HG03571 (cell line): ENCODE measurements at regions not wholly inside any gene's neighbourhood (a gene's known extent, or its start where the extent isn't known, plus 50 kb on each side); places are given as distances from the start of the nearest gene placed in this dataset.

ENCODE experiments used
- ATAC-seq: cut with Tn5 transposase; IDR thresholded peaks from one replicate; pipeline ENCODE4 v1.9.1; 2021; ENCODE audit not compliant: unreplicated experiment

DNA sequence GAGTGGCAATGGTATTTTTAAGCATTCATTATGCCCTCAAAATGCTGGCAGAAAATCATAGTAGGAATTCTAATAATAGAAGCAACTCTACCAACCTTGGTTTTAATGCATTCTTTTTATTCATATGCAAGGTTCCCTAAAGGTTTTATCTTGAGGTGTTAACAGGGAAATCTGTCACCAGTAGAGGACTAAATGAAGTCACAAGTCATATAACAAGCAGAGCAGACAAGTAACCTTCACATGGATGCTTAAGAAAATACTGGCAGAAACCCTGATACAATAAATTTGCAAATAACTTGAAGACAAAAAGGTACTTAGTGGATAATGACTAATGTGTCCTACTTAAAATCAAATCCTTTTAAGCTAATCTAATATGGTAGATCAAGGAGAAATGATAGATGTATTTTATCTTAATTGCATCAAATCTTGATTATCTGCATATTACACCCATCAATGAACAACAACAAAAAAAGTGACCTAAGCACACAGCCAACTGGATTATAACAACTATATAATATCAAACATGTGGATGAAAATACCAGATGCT is 73.3 kb downstream of the RFC3 start:
- ATAC-seq = no peak

DNA sequence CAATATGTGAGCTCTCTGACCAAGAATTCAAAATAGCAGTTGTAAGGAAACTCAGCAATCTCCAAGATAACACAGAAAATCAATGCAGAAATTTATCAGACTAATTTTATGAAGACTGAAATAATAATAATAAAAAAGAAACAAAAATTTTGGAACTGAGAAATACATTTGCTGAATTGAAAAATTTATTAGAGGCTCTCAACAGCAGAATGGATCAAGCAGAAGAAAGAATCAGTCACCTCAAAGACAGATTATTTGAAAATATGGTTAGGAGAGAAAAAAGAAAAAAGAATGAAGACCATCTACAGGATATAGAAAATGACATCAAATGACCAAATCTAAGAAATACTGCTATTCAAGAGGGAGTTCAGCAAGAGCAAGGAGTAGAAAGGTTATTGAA is 75.6 kb downstream of the RFC3 start:
- no peak for ATAC-seq

DNA sequence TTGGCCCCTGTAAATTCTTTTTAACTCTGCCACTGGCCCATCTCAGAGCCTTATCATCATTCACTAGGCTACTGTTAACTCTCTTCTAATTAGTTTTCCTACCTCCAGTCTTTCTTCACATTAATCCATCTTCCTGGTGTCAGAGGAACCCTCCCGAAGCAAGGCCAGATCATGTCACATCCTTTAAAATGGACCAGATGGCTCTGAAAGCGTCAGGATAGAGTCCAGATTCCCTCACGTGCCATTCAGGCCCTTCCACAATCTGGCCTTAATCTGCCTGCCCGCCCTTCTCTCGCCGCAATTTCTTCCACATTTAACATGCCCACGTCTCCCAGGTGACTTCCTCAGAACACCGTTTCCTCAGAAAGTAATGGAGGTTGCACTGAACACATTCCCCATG is 86.5 kb downstream of the RFC3 start:
- ATAC-seq = no peak

DNA sequence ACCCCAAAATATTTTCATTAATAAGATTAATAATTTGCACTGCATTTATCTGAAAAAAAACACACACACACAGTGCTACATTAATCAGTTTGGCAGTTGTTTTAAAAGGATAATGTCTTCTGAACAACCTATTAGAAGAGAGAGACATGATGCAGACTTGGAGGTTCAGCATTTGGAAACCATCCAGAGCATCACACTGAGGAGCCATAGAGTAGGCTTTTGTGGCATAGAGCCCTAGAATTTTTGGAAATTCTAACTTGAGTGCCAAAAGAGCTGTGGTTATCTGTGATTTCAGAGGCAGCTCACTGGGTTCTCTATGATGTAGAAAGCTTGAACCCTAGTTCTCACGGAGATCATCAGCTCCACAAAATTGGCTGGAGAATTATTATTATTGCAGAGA is 90.2 kb downstream of the RFC3 start:
- no peak for ATAC-seq

DNA sequence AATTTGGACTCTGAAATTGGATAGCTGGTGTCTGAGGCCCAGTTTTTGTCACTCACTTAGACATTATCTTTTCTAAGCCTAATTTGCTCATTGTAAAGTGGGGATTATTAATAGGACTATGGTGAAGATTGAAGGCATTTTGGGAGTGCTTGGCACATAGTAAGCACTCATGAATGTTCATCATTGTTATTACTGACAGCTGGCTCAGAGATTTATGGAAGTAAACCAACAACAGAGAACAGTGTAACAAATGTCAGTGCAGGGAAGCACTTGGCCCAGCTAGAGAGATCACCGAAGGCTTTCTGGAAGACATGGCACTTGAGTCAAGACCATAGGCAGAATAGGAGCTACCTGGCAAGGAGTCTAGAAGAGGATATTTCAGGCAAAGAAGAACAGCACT is 92.3 kb downstream of the RFC3 start:
- no peak for ATAC-seq

DNA sequence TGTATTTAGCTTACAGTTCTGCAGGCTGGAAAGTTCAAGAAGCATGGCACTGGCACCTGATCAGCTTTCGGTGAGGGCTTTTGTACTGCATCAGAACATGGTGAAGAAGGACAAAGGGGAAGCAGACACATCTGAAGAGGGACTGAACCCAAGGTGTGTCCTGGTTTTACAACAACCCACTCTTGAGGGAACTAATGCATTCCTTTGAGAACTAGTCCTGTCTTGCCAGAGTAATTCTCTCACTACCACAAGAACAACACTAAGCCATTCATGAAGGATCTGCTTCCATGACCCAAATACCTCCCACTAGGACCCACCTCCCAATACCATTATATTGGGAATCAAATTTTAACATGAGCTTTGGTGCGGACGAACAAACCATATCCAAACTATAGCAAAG is 93.6 kb downstream of the RFC3 start:
- ATAC-seq = no peak

DNA sequence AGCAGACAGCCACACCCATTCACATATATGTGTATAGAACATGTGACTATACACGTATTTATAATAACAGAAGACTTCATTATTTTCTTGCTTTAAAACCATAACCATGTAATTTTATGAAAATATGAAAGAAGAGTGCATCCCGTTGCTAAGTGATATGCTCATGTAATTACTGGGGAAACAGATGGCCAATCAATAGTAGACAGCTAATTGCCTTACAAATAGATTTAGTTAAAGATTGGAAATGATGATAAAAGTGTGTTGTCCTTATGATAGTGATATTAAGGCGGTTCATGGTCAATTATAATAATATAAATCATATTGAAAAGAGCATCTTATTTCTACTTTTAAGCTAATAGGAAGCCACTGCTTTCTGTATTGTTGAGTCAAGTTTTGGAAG is 95.9 kb downstream of the RFC3 start:
- no peak for ATAC-seq

DNA sequence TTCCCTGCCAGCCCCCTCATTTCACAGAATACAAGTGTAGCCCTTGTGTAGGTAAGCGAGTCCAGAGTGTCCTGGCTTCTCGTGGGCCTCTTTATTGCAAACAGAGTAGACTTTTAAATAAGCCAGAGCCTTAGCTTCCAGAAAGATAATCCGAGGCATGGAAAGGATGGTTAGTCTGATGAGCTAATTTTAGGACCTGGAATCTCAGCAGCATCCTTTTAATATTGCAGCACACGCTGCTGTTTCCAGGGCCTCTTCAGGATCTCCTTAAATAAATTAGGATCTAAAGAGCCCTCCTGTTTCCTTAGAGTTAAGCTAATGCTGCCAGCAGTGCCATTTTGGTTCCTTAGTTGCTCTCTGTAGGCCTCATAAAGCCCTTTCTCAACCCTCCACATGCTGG is 99.2 kb downstream of the RFC3 start:
- no peak for ATAC-seq

DNA sequence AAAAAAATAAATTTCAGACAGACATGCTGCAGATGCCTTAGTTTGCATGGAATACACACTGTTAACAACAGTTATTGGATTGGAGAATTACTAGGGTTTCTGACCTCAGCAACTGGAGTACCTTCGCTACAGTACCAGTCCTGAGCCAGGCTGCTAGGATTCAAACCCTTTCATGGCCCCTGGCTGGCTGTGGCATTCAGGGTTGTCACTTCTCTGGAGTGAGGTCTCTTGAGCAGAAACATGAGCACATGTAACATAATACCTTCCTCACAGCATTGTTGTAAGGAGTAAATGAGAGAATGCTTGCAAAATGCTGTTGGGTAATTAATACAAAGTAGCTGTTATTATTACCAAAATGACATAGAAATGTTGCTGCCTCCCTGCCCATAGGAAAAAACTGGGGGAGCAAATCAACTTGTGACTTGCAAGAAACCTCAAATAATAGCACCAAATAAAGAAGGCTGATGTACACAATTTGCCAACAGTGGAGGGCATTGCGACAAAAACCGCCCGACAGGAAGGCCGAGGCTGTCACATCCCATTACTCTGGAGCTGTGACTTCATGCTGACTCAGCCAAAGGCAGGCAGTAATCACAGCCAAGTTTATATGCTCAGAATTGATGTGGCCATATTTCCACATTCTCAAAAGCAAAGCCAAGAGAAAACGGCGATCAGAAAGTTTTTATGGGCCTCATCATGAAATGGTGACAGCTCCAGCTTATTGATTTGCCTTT is 100.4 kb downstream of the RFC3 start:
- no peak for ATAC-seq

DNA sequence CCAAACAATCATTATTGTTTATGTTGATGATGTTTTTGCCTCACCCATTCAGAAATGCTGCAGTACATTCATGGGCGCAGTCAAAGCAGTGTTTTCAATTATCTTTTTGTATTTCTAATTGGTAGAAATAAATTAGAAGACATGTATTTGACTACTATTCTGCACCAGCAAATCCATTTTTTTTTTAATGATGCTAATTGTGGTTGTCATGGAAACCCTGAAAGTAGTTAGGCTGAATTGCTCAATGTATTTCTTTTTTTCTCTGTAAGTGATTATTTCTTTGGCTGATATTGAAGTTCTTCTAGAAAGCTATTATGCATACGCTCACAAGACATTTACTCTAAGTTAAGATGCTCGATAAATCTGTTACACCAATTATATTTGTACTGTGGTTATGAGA is 101.2 kb downstream of the RFC3 start:
- ATAC-seq = no peak

DNA sequence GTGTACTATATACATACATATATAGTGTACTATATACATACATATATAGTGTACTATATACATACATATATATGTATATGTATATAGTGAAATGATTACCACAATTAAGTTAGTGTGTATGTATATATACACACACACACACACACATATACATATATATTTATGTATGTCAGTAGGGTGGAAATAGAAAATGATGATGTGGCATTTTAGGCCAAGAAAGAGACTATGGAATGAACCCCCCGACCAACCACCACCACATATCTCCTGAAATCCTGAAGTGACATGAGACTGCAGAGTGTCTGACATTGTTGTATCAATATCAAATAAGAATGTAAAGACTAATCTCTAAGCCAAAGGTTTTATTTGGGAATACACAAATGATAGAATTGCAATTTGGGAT is 107.6 kb downstream of the RFC3 start:
- no peak for ATAC-seq

DNA sequence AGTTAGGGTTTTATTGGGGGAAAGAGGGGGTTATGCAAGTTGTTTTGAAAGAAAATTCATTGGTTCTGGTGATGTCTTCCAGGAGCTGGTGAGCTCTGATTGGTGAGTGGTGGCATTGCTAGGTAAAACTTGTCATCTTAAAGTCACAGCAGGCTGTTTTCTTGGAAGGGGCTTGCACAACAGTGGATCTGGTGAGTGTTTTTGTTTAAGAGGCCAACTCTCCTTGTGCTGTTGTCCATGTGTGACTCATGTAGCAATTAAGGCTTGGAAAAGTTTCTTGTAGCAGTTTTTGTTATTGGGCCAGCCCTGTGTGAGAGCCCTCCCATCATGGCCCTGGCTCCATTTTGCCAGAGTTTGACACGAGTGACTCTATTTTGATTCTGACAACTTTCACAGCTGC is 109.4 kb downstream of the RFC3 start:
- ATAC-seq = no peak

DNA sequence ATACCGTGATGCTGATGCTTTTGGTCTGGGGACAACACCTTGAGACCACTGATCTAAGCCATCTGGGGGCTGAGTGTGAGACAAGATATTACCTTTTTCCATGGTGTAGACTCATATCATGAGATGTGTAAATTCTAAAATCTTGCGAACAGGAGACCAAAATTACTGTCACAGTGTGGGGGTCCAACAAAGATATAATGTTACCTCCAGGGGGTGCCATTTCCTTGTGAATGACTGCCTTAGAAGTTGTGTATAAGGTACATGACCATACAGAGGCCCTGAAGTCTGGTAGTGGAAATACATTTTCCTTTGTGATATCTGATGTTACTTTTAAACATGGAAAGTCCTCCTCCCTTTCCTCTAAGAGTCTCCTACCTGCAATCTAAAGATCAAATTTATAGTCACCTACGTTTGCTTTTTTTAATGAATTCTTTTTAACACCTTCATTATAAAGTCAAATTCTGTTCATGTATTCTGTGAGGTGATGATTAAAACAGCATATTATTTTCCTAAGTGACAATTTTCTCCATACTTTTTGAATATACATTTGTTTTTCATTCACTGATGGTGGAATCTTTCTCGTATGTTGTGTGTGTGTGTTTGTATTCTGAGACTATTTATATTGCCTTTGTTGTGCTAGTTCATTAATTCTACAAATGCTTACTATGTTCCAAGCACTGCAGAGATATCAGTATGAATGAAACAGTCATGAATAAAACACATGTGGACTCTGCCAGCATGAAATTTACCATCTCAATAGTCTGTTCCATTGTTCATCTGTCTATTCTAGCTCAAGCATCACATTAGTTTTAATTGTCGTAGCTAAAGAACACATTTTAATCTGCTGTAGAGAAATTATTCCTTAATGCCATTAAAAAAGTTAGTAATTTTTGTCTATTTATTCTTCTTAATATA is 113.7 kb downstream of the RFC3 start:
- ATAC-seq = peak; percentile 56

DNA sequence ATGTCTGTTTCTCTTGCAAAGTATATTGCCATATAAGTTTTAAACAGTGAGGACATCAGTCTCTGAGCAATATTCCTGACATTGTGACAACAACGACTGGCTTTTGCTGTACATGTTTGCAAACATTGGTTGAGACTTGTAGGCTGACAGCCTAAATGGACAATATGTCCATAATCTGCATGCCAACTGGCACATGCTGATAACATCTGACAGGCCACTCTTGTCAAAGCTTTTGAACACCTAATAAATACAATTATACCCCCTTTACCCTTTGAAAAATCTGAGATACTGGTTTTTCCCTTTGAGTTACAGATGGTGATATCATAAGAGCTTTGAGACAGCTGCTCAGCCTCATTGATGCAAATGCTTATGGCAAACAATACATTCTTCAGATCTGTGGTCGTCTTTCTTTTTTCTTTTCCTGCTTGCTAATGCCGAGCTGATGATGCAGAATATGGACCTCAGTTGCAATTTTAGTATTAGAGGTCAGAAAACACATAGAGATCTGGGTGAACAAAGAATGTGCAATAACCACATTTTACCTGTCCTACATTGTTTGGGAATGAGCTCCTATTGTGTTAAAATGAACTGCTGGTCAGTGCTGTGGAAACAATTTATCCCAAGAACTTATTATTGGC is 114.9 kb downstream of the RFC3 start:
- no peak for ATAC-seq

DNA sequence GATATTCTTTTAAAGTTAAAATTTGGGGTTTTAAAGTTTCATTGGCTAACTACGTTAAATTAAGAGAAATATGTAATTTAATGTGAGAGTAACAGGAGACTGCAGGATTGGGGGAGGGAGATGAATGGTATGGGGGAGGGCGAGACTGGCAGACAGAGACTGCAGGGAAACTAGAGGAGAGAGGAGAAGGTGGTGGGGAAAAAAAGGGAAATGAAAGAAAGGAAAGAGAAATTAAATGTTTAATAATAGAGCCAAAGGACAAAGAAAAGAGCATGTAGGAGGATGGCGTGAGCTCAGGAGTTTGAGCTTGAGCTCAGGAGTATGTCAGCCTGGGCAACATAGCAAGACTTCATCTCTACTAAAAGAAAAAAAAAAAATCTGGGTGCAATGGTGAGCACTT is 115.9 kb downstream of the RFC3 start:
- ATAC-seq = no peak

DNA sequence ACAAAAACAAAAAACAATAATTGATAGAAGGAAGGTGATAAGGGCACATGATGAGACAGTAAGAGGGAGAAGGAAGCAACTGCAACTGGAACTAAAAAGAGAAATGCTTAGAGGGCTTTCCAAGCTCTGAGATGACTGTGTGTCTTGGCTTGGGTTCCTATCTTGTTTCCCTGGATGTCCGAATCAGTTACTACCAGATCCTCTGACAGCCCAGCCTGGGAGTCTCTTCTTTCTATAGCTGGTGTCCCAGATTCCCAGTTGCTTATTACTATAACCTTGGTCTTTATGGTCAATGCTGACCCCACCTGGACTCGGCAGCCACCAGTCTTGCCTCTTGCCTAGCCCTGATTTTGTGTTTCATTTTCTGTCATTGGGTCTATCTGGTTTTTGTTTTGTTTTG is 116.4 kb downstream of the RFC3 start:
- no peak for ATAC-seq

DNA sequence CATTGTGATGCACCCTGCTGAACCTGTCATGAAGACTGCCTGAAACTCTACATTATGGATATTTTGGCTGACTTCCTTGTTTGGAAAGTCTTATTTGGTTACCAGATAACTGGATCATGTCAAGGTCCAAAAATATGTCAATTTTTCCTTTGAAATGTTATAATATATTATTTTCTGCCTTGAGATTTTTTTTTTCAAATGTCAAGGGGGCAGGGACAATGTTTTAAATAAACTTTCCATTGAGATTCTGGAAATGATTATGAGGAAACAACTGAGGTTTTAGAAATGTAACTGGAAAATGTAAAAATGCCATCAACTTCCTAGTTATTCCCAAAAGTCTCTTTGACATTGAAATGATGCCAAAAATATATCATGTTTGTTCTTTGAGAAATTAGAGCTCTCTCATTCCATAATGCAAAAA is 117.0 kb downstream of the RFC3 start:
- no peak for ATAC-seq

DNA sequence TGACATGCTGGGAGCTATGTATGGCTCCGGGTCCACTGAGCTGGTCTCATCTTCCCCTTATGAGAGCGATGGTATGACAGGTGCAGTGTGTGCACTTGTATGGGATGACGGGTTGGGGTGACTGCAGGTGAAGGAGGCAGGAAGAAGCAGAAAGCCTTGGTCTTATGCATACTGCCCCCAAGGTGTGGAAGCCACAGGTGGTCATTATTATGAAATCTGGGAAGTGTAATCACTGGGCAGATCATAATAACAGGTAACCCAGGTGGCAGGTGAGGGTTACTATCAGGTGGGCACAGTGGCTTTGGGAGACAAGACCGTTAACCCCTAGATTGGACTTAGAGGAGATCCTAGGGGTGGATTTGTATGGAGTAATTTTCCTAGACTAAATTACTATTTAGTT is 118.0 kb downstream of the RFC3 start:
- ATAC-seq = no peak

DNA sequence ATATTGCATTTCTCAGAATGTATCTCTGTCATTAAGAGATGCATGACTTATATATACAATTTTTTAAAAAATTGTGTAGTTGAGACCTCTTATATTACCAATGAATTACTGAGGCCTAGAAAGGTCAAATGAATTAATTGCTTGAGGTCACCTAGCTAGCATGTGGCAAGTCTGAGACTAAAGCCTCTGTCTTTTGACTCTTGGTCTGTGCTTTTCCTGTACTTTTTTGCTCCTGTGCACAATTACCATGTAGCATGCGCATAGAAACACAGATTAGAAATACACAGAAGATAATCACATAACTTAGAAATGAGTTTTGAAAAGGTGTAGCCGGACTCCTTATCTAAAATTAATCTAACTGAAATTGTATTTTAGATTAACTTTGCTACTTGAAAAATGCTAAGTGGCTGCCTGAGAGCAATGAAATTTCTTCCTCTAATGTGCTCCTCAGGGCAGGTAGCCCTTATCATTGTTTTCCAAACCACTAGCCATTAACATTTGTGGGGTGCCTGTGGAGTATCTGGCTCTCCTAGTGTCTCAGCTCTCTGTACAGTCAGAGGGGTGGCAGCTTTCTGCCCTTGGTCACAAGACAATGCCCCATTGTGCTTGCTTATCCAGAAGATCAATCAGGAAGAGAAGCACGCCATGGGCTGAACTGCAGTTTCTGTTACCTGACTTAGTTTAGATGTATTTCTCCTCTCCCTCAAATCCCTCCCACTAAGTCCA is 119.6 kb downstream of the RFC3 start:
- ATAC-seq = no peak

DNA sequence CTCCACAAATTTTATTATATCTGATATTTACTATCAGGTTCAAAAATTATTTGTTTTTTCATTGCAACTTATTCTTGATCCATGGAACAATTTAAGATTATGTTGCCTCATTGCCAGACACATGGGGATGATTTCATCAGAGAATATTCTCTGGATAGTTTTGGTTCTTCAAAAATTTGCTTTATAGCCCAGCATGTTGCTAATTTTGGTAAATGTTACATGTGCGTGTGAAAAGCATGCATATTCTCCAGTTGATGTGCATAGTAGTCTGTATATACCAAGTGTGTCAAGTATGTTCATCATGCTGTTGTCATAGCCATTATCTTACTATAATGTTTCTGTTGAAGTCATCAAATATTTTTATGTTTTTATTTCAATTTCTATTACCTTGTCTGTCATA is 122.3 kb downstream of the RFC3 start:
- no peak for ATAC-seq

DNA sequence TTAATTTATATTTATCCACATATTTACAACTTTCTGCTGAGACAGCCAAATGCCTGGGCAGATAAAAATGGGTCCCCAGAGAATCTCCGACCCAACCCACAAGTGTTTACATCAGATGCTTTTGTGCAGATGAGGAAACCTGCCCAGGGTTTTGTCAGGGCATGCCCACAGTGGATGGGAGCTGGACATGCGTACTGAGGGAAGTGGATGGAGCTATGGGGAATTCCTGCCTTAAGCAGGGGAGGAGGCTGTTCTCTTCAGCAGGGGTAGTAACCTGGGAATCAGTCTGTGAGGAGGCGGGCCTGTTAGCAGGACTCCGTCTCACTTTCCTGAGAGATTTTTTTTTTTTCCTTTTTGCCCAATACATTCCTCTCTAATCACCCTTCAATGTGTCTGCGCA is 122.9 kb downstream of the RFC3 start:
- no peak for ATAC-seq
